Natural killer cell (primary cell): ENCODE measurements at regions not wholly inside any gene's neighbourhood (a gene's known extent, or its start where the extent isn't known, plus 50 kb on each side); places are given as distances from the start of the nearest gene placed in this dataset.

Experiments used
- ATAC-seq, 3 donors: fragments of 150-1000 bp in 2 of 3; fragments of 200-7000 bp in 1 of 3; cut with Tn5 transposase; 1 replicate in 1 of 3; 2 replicates in 2 of 3; pipeline ENCODE4 v1.10.0; 2021; ENCODE audit warnings: mild to moderate bottlenecking in 2 of 3, moderate library complexity in 2 of 3
- DNase-seq, 2 donors: peaks; one replicate each; pipeline versions ENCODE4 v3.0.0 to v3.0.0-alpha.2; 2013 to 2021; ENCODE audit warnings: mixed read lengths in 1 of 2
- H3K27ac ChIP-seq: one replicate; pipeline ENCODE4 v1.5.1; 2013; ENCODE audit warnings: mild to moderate bottlenecking, low read length
- H3K27me3 ChIP-seq: one replicate; pipeline ENCODE4 v1.6.1; 2013; ENCODE audit warnings: low read length; ENCODE audit not compliant: control insufficient read depth, insufficient read depth
- H3K36me3 ChIP-seq: one replicate; pipeline ENCODE4 v1.6.1; 2013; ENCODE audit warnings: low read length; ENCODE audit not compliant: control insufficient read depth, insufficient read depth
- H3K4me1 ChIP-seq: one replicate; pipeline ENCODE4 v1.6.1; 2013; ENCODE audit warnings: low read length; ENCODE audit not compliant: control insufficient read depth, insufficient read depth
- H3K4me3 ChIP-seq: one replicate; pipeline ENCODE4 v1.5.1; 2013; ENCODE audit warnings: low read length
- H3K9me3 ChIP-seq: one replicate; pipeline ENCODE4 v1.6.1; 2013; ENCODE audit warnings: low read length; ENCODE audit not compliant: control insufficient read depth, insufficient read depth
- H3K27ac Mint-ChIP-seq, 2 donors: one replicate each; pipeline ENCODE4 v1.8.0; 2022; ENCODE audit warnings: mild to moderate bottlenecking in 2 of 2, mixed read lengths in 2 of 2, moderate library complexity in 1 of 2
- H3K27me3 Mint-ChIP-seq, 2 donors: one replicate each; pipeline ENCODE4 v1.8.0; 2022; ENCODE audit warnings: low read depth in 2 of 2, mixed read lengths in 2 of 2
- H3K36me3 Mint-ChIP-seq: one replicate; pipeline ENCODE4 v1.8.0; 2022; ENCODE audit warnings: mixed read lengths
- H3K4me1 Mint-ChIP-seq, 2 donors: one replicate each; pipeline ENCODE4 v1.8.0; 2022; ENCODE audit warnings: mixed read lengths in 2 of 2
- H3K4me3 Mint-ChIP-seq: one replicate; pipeline ENCODE4 v1.8.0; 2022; ENCODE audit warnings: mild to moderate bottlenecking, moderate library complexity, mixed read lengths
- H3K9me3 Mint-ChIP-seq, 2 donors: one replicate each; pipeline ENCODE4 v1.8.0; 2022; ENCODE audit warnings: mixed read lengths in 2 of 2
- WGBS: methylation state at CpG from one replicate; pipeline ENCODE4 v1.1.7; 2013; ENCODE audit warnings: missing lambda C conversion rate; ENCODE audit not compliant: insufficient coverage; 5-methylcytosine and 5-hydroxymethylcytosine counted together
- intact Hi-C: fragments of 100-400 bp; cut with micrococcal nuclease; formaldehyde crosslinking; loops from one replicate; pipeline ENCODE4 v1.14.2; 2022
- TF ChIP-seq, protein P1 (sequence below): fragments of 200-600 bp; IDR thresholded peaks from one replicate; pipeline ENCODE4 v1.8.0; 2022; ENCODE audit warnings: antibody characterized with exemption

DNA sequence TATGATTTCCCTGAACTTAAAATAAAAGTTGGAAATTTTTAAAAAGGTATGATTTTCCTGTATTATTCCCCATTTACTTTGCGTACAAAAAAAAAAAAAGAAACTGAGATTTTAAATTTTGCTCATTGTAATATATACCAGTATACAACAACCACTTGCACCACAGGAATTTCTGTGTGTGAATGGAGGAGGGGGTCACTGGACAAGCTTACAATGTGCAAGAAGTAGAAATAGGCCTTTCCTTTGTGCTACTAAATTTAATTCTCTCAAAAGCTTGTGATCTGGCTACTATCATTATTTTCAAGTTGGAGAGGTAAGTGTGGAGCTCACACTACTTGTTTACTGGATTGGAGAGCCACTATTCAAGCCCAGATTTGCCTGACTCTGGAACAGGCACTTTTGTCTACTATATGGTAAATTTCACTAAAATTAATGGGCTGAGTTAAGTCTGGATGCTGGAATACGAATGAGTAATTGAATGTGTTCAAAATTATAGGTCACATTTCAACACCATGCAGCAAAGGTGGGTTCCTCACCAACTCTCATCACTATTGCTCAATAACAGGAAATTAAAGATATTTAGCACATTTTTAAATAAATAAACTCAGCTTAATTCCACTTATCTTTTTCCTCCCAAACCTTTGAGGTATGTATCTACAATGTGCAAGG lies 148.0 kb upstream of the MBNL1 start:
- no peaks in the 10 kb centered on the region for H3K36me3 Mint-ChIP-seq
- ATAC-seq = no peak
- Histone ChIP-seq H3K4me1 (no peaks in the 10 kb centered on the region), H3K27me3 (no peaks in the 10 kb centered on the region), H3K9me3 (no peaks in the 10 kb centered on the region), H3K4me3 (no peak overlapping the region), H3K27ac (no peak overlapping the region), H3K36me3 (no peaks in the 10 kb centered on the region)
- 60% methylated on average over 1 of the region's 2 CpGs for WGBS
- intact Hi-C loops = no loop called here
- no peaks in the 10 kb centered on the region for H3K27me3 Mint-ChIP-seq
- no peaks in the 10 kb centered on the region for H3K9me3 Mint-ChIP-seq
- TF ChIP-seq, protein P1, sequence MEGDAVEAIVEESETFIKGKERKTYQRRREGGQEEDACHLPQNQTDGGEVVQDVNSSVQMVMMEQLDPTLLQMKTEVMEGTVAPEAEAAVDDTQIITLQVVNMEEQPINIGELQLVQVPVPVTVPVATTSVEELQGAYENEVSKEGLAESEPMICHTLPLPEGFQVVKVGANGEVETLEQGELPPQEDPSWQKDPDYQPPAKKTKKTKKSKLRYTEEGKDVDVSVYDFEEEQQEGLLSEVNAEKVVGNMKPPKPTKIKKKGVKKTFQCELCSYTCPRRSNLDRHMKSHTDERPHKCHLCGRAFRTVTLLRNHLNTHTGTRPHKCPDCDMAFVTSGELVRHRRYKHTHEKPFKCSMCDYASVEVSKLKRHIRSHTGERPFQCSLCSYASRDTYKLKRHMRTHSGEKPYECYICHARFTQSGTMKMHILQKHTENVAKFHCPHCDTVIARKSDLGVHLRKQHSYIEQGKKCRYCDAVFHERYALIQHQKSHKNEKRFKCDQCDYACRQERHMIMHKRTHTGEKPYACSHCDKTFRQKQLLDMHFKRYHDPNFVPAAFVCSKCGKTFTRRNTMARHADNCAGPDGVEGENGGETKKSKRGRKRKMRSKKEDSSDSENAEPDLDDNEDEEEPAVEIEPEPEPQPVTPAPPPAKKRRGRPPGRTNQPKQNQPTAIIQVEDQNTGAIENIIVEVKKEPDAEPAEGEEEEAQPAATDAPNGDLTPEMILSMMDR = no peak
- no peak overlapping the region for H3K27ac Mint-ChIP-seq
- no peak overlapping the region for H3K4me3 Mint-ChIP-seq
- H3K4me1 Mint-ChIP-seq = no peaks in the 10 kb centered on the region
- DNase-seq = no peak

DNA sequence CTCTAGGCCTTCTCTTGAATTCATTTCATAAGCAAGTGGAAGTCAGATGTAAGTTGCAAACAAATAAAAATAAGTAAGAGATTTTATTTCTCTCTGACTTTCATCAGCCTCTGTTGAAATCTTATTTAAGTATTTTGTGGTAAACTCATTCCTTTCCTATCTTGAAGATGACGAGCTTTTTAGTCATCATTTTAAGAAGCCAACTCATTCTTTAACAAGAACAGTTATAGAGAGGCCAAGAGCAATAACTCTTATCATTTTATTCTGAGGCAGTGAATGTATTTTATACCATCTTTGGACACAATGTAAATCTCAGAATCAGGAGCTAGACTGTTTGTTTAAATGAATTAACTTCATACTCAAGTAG lies 147.5 kb upstream of the MBNL1 start:
- H3K27ac Mint-ChIP-seq = no peak overlapping the region
- no CpG with 5 or more reads among the region's 1 CpG for WGBS

DNA sequence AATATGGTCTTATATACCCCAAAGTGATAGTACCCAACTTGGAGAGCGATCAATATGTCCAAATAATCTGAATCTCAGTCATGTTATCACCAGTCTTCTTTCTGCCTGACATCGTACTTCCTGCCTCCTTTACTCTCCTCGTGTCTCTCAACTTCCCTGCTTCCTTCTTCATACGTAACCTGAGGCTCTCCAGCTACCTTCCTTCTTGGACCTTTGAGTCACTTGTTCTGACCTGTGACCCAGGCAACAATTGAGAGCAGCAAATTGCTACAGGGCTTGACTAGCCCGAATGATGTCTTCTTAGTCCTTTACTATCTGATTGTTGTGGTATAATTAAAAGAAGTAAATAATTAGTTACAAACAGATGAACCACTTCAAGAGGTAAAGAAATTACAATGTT lies 145.9 kb upstream of the MBNL1 start:
- TF ChIP-seq, protein P1 = no peak
- Mint-ChIP-seq H3K4me1 (peaks cover 0 to 5% of the 10 kb centered on the region in 2 donors), H3K27me3 (peaks cover 0 to 3% of the 10 kb centered on the region in 2 donors), H3K9me3 (no peaks in the 10 kb centered on the region), H3K36me3 (no peaks in the 10 kb centered on the region), H3K4me3 (no peak overlapping the region), H3K27ac (no peak overlapping the region)
- H3K36me3 ChIP-seq = no peaks in the 10 kb centered on the region
- ATAC-seq (no peak), DNase-seq (no peak)
- H3K4me1 ChIP-seq = no peaks in the 10 kb centered on the region
- no peaks in the 10 kb centered on the region for H3K9me3 ChIP-seq
- 80% methylated on average over 5 of the region's 5 CpGs for WGBS
- H3K27ac ChIP-seq = no peak overlapping the region
- H3K27me3 ChIP-seq = no peaks in the 10 kb centered on the region
- H3K4me3 ChIP-seq = no peak overlapping the region
- intact Hi-C loops = no loop called here

More for the DNA sequence above, 147.5 kb upstream of the MBNL1 start:
- no peaks in the 10 kb centered on the region for H3K27me3 ChIP-seq
- no peaks in the 10 kb centered on the region for H3K9me3 ChIP-seq
- no peak overlapping the region for H3K4me3 ChIP-seq
- TF ChIP-seq, protein P1 = no peak
- no peaks in the 10 kb centered on the region for H3K4me1 Mint-ChIP-seq
- no peaks in the 10 kb centered on the region for H3K27me3 Mint-ChIP-seq
- intact Hi-C loops = no loop called here
- H3K36me3 Mint-ChIP-seq = no peaks in the 10 kb centered on the region
- H3K4me3 Mint-ChIP-seq = no peak overlapping the region
- DNase-seq = no peak
- no peaks in the 10 kb centered on the region for H3K4me1 ChIP-seq
- H3K9me3 Mint-ChIP-seq = no peaks in the 10 kb centered on the region
- no peak for ATAC-seq
- H3K36me3 ChIP-seq = no peaks in the 10 kb centered on the region
- H3K27ac ChIP-seq = no peak overlapping the region

DNA sequence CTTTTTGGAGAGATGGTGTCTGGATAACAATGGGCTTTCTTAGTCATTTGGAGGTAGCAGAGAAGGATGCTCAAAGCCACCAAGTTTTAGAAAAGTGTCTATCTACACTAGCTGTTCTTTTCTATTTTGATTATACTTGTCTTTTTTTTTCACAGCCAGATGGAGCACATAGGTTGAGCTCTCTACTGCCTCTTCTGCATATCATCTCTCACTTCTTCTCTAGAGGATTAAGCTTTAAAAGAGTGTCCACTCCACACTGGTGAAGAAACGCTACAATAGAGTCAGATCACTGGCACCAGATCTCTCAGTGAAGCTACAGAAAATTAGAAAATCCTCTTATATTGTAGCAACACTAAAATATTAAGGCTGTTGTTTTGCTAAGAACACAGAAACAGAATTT lies 145.3 kb upstream of the MBNL1 start:
- TF ChIP-seq, protein P1 = no peak
- no peak overlapping the region for H3K4me3 ChIP-seq
- no peak overlapping the region for H3K4me3 Mint-ChIP-seq
- H3K27ac ChIP-seq = no peak overlapping the region
- H3K9me3 Mint-ChIP-seq = no peaks in the 10 kb centered on the region
- H3K27me3 Mint-ChIP-seq = peaks cover 0 to 3% of the 10 kb centered on the region in 2 donors
- WGBS = no CpG with 5 or more reads among the region's 1 CpG
- no peaks in the 10 kb centered on the region for H3K36me3 ChIP-seq
- DNase-seq (no peak), ATAC-seq (no peak)
- no peaks in the 10 kb centered on the region for H3K36me3 Mint-ChIP-seq
- intact Hi-C loops = no loop called here
- no peaks in the 10 kb centered on the region for H3K27me3 ChIP-seq
- H3K4me1 ChIP-seq = no peaks in the 10 kb centered on the region
- H3K4me1 Mint-ChIP-seq = peaks cover 0 to 5% of the 10 kb centered on the region in 2 donors
- no peak overlapping the region for H3K27ac Mint-ChIP-seq
- H3K9me3 ChIP-seq = no peaks in the 10 kb centered on the region
